K562 (cell line): ENCODE measurements at regions not wholly inside any gene's neighbourhood (a gene's known extent, or its start where the extent isn't known, plus 50 kb on each side); places are given as distances from the start of the nearest gene placed in this dataset.

ENCODE experiments used
- GATA2 ChIP-seq: sonication (generic); formaldehyde crosslinking; IDR thresholded peaks from 2 replicates; pipeline ENCODE4 v1.4.0; 2020; ENCODE audit warnings: mild to moderate bottlenecking, missing genetic modification reagents
- HMBOX1 ChIP-seq: sonication (generic); IDR thresholded peaks from 2 replicates; pipeline ENCODE4 v1.6.1; 2016
- SUPT5H ChIP-seq: fragments of 450-650 bp; IDR thresholded peaks from 2 replicates; pipeline ENCODE4 v1.6.1; 2016
- TF ChIP-seq, protein P1 (sequence below): fragments of 250-450 bp; sonication (Bioruptor Pico); IDR thresholded peaks from 2 replicates; pipeline ENCODE4 v1.4.0; 2020; ENCODE audit warnings: mild to moderate bottlenecking, moderate library complexity
- TF ChIP-seq, protein P2 (sequence below), 2 experiments: IDR thresholded peaks in 1 of 2; conservative IDR thresholded peaks in 1 of 2; 2 replicates each; pipeline ENCODE4 v1.6.1; 2016; ENCODE audit warnings: low read depth in 2 of 2, mild to moderate bottlenecking in 1 of 2, missing compliant biosample characterization in 1 of 2, missing genetic modification characterization in 1 of 2, moderate library complexity in 1 of 2

GRCh38 chr1:166489670-166490436, 323.1 kb upstream of the FAM78B start (continued):
- TF ChIP-seq GATA2 (no peak; the same call in 1 of the 2 replicates), SUPT5H (peak; percentile 57), HMBOX1 (peak; percentile 20; the same call in 1 of the 2 replicates)
- TF ChIP-seq, protein P1, sequence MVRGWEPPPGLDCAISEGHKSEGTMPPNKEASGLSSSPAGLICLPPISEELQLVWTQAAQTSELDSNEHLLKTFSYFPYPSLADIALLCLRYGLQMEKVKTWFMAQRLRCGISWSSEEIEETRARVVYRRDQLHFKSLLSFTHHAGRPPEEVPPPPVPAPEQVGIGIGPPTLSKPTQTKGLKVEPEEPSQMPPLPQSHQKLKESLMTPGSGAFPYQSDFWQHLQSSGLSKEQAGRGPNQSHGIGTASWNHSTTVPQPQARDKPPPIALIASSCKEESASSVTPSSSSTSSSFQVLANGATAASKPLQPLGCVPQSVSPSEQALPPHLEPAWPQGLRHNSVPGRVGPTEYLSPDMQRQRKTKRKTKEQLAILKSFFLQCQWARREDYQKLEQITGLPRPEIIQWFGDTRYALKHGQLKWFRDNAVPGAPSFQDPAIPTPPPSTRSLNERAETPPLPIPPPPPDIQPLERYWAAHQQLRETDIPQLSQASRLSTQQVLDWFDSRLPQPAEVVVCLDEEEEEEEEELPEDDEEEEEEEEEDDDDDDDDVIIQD (CRISPR knock-in tag), result no peak
- TF ChIP-seq, protein P2, sequence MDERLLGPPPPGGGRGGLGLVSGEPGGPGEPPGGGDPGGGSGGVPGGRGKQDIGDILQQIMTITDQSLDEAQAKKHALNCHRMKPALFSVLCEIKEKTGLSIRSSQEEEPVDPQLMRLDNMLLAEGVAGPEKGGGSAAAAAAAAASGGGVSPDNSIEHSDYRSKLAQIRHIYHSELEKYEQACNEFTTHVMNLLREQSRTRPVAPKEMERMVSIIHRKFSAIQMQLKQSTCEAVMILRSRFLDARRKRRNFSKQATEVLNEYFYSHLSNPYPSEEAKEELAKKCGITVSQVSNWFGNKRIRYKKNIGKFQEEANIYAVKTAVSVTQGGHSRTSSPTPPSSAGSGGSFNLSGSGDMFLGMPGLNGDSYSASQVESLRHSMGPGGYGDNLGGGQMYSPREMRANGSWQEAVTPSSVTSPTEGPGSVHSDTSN (CRISPR knock-in tag; IDR thresholded peaks at IDR 0.05; ENCODE audit: low read depth), result no peak
- TF ChIP-seq, protein P2 (tag; conservative IDR thresholded peaks at IDR 0.05; ENCODE audit: low read depth), result peak; percentile 94
